ENCODE measurements at regions not wholly inside any gene's neighbourhood (a gene's known extent, or its start where the extent isn't known, plus 50 kb on each side); places are given as distances from the start of the nearest gene placed in this dataset.

- CTCF ChIA-PET = no interaction called here
Observed at GRCh38 chr12:38132139-38132538, 184.4 kb upstream of the ALG10B start.

More at GRCh38 chr12:38132139-38132538, 184.4 kb upstream of the ALG10B start:
- H3K4ac ChIP-seq (ENCODE audit: low read depth, low read length) = no peak overlapping the region
- dilution Hi-C loops (cut with HindIII; ENCODE audit: low sequenced_read_pairs, unreplicated experiment) (no loop called here), intact Hi-C loops (cut with micrococcal nuclease) (no loop called here), in situ Hi-C loops (cut with MboI; ENCODE audit: low sequenced_read_pairs) (no loop called here)
- H4K91ac ChIP-seq (ENCODE audit: insufficient read depth, low read depth, low read length) = no peak overlapping the region
- no peak overlapping the region for H3K56ac ChIP-seq (ENCODE audit: extremely low read depth, insufficient read depth, low read length)
- no peak overlapping the region for H3K4me3 ChIP-seq (ENCODE audit: insufficient read depth, low read depth, low read length)
- no peak overlapping the region for H4K8ac ChIP-seq (ENCODE audit: low read depth in 2 of 2, low read length in 2 of 2)
- WGBS, 2 experiments (ENCODE audit: extremely low coverage in 2 of 2, insufficient read length in 1 of 2) = no CpG with 5 or more reads among the region's 2 CpGs
- no peaks in the 10 kb centered on the region for H3K27me3 ChIP-seq (ENCODE audit: control insufficient read depth, insufficient read depth, low read length)
- no peak overlapping the region for H2AFZ ChIP-seq (replicated peaks; ENCODE audit: low read length, poor library complexity)
- H3K9me3 ChIP-seq (ENCODE audit: control insufficient read depth, insufficient read depth, low read length) = no peaks in the 10 kb centered on the region
- no peak overlapping the region for H3K4me2 ChIP-seq (ENCODE audit: low read depth, low read length)
- H2AK5ac ChIP-seq (ENCODE audit: low read depth, low read length) = no peak overlapping the region
- H4K20me1 ChIP-seq (ENCODE audit: insufficient read depth, low read length) = no peaks in the 10 kb centered on the region
- H2BK20ac ChIP-seq (ENCODE audit: low read depth, low read length) = no peak overlapping the region
- H3K18ac ChIP-seq (ENCODE audit: low read depth, low read length) = no peak overlapping the region
- no peak overlapping the region for H3K14ac ChIP-seq (replicated peaks; ENCODE audit: low read depth, low read length)
- H3K9ac ChIP-seq (ENCODE audit: low read depth, low read length) = no peak overlapping the region
- no peak overlapping the region for H3K23ac ChIP-seq (ENCODE audit: low read depth, low read length)
- H3K36me3 ChIP-seq (ENCODE audit: control insufficient read depth, insufficient read depth, low read length) = no peaks in the 10 kb centered on the region
- no peak overlapping the region for H3K27ac ChIP-seq (ENCODE audit: insufficient read depth, low read length)
- BruUV-seq (replicated peaks) = no TSS peak
- no peaks in the 10 kb centered on the region for H3K4me1 ChIP-seq (ENCODE audit: control insufficient read depth, insufficient read depth, low read length)
- H2BK5ac ChIP-seq (ENCODE audit: low read depth, low read length, poor library complexity, severe bottlenecking) = no peak overlapping the region
- DNase-seq (no peak), ATAC-seq (ENCODE audit: low read depth) (no peak)
- no peak overlapping the region for H2AK9ac ChIP-seq (replicated peaks; ENCODE audit: low read depth, low read length, poor library complexity)
- H3K9me1 ChIP-seq (ENCODE audit: insufficient read depth, low read length) = no peaks in the 10 kb centered on the region
- POLR2A ChIA-PET (ENCODE audit: unreplicated experiment) = no interaction called here
- H2BK120ac ChIP-seq (ENCODE audit: low read depth, low read length) = no peak overlapping the region
- no peak overlapping the region for H2BK15ac ChIP-seq (ENCODE audit: low read depth, low read length)
- no peak overlapping the region for H4K5ac ChIP-seq (ENCODE audit: low read depth, low read length)
- TF ChIP-seq CHD1 (IDR thresholded peaks at IDR 0.05; ENCODE audit: low read depth, low read length) (no peak), MAFK (IDR thresholded peaks at IDR 0.05; ENCODE audit: low read depth, low read length) (no peak), NFE2L2 (IDR thresholded peaks at IDR 0.05; ENCODE audit: low read depth, low read length) (no peak), RCOR1 (IDR thresholded peaks at IDR 0.05; ENCODE audit: insufficient replicate concordance, low read length) (no peak), CTCF (conservative IDR thresholded peaks at IDR 0.05; ENCODE audit: low read depth, low read length) (no peak), FOS (IDR thresholded peaks at IDR 0.05; ENCODE audit: low read depth, low read length) (no peak), RFX5 (IDR thresholded peaks at IDR 0.05; ENCODE audit: low read depth, low read length) (no peak), MAZ (IDR thresholded peaks at IDR 0.05; ENCODE audit: borderline replicate concordance, low read depth, low read length) (no peak), BHLHE40 (IDR thresholded peaks at IDR 0.05; ENCODE audit: low read depth, low read length) (no peak), POLR2A (IDR thresholded peaks at IDR 0.05; ENCODE audit: low read depth, low read length) (no peak), USF2 (IDR thresholded peaks at IDR 0.05; ENCODE audit: low read depth, low read length) (no peak), RAD21 (IDR thresholded peaks at IDR 0.05; ENCODE audit: low read length) (no peak), MXI1 (IDR thresholded peaks at IDR 0.05; ENCODE audit: borderline replicate concordance, low read depth, low read length) (no peak), ELK1 (IDR thresholded peaks at IDR 0.05; ENCODE audit: borderline replicate concordance, low read depth, low read length) (no peak), SMC3 (IDR thresholded peaks at IDR 0.05; ENCODE audit: low read depth, low read length) (no peak), CEBPB (IDR thresholded peaks at IDR 0.05; ENCODE audit: low read depth, low read length) (no peak)
- no peaks in the 10 kb centered on the region for H3K79me1 ChIP-seq (ENCODE audit: low read depth in 1 of 2, low read length in 2 of 2)
